Activated CD8-positive, alpha-beta memory T cell treated with anti-CD3 and anti-CD28 coated beads, Interleukin-2, amount 50 U/mL, for 4 hours (primary cell): ENCODE measurements at regions not wholly inside any gene's neighbourhood (a gene's known extent, or its start where the extent isn't known, plus 50 kb on each side); places are given as distances from the start of the nearest gene placed in this dataset.
"Not testable (repeated sequence)": the region's sequence is repeated elsewhere in the genome, so short reads cannot be mapped to it uniquely, and the experiment has no call there.

ENCODE experiments used
- DNase-seq: peaks from one replicate; pipeline ENCODE4 v3.0.0-alpha.2; 2020

DNA sequence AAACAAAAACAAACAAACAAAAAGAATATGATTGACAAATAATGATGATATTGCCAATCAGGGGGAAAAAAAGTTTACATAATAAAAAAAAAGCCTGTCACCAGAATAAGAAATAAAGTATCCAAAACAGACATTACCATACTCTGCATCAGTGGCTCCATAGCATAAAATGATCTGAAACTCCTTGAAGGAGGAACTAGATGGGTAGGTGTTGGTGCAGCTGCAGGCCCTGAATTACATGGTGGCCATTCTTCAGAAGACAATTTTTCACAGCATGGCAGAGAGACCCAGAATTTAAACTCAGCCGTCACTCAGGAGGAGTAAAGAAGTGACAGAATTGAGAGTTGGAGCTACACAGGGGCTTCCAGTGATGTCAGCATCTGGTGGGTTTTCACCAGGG is 60.2 kb downstream of the GLUL start:
- no peak for DNase-seq

DNA sequence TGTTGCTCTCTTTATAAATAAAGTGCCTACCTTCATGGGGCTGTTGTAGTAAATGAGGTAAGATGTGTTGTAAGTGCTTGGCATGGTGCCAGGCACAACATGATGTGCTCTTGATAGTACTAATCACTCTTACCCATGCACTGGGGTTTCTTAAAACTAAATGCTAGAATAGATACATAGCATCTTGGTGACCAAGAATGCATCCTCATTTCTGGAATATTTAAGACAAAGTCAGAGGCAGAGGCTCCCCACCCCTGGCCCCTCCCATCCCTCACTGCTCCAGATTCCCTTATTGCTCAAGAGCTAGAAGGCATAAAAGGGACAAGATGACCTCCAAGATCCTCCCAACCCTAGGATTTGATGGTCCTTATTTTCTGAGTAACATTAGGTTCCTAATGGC is 61.3 kb downstream of the GLUL start:
- no peak for DNase-seq

DNA sequence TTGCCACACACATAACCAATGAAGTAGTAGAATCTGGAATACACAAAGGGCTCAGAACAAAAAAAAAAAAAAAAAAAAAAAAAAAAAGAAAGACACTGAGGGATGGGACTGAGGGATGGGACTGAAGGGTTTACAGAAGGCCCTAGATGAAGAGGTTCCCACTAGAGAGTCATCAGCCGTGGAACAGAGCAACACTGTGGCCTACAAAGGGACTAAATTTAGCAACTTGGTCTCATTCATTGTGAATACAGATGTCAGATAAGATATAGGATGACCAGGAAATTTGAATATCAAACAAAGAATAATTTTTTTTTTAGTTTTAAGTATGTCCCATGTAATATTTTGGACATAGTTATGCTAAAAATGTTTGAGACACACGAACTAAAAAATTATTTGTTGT is 62.1 kb downstream of the GLUL start:
- no peak for DNase-seq

DNA sequence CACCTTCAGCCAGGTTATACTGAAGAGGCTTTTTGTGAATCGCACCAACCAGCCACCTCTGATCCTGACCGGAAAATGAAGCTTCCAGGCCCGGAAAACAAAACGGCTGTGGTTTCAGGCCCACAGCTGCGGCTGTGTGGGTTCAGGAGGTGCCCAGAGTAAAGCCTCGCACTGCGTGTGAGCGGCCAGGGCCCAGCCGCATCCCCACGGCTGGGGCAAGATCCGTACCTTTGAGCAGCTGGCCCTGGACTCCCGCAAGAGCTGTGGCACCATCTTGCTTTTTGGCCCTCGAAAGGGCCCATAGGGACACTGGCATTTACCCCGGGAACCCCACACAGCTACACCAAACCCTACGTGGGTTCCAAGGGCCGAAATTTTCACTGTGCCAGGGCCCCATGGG is 63.0 kb downstream of the GLUL start:
- no peak for DNase-seq

DNA sequence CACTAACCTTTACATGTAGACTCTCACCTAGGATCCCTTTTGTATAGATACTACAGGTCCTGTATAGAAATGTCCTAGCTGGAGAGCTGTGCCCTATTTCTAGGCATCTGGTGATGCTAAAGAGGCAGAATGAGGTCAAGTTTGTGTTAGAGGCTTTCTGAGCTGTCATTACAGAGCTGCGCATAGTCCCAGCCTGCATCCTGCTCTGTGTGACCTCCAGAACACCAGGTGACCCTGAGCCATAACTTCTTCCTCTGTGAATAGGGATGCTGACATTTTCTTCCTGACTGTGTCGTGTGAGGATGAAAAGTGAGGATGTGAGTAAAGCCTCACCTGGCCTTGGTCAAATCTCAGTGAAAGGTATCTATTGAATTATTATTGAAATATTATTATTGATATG is 66.3 kb downstream of the GLUL start:
- no peak for DNase-seq

DNA sequence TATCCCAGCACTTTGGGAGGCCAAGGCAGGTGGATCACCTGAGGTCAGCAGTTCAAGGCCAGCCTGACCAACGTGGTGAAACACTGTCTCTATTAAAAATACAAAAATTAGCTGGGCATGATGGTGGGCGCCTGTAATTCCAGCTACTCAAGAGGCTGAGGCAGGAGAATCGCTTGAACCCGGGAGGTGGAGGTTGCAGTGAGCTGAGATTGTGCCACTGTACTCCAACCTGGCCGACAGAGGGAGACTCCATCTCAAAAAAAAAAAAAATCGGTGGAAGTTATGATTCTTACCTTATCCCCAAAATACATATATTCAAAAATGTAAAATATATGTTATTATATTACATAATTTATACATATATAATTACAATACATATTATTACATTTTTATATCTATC is 70.1 kb downstream of the GLUL start:
- DNase-seq = not testable (repeated sequence)

DNA sequence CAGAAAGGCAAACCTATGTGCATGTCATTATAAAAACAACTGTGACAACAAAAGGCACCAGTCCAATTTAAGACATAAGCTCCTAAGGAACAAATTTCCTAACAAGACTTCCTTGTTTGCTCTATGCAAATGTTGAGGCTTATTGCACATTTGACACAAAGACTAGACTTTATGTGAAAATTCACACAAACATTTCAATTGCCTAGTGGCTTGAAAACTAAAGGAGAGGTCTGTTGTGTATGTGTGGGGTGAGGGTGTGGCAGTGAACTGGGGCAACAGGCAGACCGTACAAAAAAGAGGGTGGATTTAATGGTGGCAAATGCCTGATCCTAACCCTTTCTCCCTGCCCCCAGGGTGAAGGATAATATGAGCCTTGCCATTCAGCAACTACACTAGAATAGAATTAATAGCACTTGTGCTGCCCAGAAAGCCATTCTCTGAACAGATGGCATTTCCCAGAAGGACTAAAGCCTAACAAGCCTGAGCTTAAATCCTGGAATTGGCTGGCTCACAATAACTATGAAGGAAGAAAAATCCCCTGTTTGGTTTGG is 73.9 kb downstream of the GLUL start:
- no peak for DNase-seq

DNA sequence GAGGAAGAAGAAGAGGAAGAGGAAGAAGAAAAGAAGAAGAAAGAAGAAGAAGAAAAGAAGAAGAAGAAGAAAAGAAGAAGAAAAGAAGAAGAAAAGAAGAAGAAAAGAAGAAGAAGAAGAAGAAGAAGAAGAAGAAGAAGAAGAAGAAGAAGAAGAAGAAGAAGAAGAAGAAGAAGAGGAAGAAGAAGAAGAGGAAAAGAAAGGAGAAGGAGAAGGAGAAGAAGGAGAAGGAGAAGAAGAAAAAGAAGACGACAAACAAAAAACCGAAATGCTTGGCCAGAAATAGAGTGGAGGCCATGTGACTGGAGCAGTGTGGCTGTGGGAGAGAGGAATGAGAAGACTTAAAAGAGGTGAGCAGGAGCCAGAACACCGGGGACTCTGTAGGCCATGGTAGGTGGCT is 75.1 kb downstream of the GLUL start:
- DNase-seq = not testable (repeated sequence)

DNA sequence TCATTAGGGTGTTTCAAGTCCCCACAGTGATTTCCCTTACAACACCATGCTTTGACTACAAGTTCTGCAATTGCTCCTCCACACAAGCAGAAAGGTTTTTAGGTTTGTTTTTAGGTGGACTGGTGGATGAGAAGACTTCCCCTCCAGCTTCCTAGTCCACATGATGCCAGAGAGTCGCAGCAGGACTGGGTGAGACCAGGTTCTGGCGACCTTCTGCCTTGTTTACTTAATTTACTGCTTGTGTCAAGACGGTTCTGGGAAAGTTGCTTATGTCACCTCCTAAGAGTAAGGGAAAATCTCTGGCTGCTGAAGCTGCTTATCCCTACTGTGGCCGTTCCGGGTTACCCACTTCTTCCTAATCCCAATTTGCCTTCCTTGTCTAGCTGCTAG is 76.4 kb downstream of the GLUL start:
- DNase-seq = no peak

DNA sequence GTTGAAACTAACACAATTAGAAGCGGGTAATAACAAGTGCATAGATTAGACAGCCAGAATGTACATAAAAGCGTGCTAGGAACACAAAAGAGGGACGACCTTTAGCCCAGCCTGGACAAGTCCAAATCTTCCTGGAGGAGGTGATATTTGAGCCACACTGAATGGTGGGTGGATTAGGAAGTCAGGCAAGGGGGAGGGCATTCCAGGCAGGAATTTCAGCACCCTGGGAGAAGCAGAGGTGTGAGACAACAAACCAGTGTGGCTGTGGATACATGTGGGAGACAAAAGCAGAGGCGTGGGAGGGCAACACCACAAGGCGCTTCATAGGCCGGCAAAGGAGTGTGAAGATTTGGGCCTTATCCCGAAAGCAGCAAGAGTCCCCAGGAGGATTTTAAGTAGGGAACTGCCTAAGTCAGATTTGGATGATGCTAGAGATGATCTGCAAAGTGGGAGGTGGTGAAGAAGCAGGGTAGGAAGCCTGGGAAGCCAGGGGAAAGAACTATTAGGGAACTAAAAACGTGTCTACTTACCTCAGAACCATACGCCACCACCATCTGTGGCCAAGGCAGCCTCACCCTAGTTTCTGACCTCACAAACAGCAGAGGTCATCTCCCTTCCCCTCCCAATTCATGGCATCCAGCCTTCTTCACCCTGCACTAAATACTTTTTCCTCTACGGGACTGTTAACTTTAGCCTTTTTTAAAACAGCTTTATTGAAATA is 81.8 kb downstream of the GLUL start:
- DNase-seq = no peak

DNA sequence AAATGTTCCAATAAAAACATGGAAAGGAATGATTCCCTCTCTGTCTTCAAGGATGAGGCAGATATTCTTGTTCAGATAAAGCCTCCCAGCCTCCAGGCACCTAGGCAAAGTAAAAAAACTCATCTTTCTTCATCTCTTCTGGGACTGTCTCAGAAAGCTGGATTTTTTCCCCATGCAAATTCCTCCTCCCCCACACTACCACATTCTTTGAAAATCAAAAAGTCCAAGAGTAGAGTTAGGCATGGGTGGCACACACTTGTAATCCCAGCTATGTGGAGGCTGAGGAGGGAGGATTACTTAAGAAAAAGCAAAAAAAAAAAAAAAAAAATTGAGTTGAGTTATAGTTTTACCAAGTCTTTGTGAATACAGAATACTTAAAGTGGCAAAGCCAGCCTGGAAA is 82.8 kb downstream of the GLUL start:
- no peak for DNase-seq

DNA sequence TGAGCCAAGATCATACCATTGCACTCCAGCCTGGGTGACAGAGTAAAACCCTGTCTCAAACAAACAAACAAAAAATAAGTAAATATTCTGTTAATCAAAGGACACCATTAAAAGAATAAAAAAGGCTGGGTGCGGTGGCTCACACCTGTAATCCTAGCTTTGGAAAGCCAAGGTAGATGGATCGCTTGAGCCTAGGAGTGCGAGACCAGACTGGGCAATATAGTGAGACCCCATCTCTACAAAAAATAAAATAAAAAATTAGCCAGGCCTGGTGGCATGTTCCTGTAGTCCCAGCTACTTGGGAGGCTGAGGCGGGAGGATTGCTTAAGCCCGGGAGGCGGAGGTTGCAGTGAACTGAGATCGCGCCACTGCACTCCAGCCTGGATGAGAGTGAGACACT is 84.1 kb downstream of the GLUL start:
- DNase-seq = not testable (repeated sequence)

DNA sequence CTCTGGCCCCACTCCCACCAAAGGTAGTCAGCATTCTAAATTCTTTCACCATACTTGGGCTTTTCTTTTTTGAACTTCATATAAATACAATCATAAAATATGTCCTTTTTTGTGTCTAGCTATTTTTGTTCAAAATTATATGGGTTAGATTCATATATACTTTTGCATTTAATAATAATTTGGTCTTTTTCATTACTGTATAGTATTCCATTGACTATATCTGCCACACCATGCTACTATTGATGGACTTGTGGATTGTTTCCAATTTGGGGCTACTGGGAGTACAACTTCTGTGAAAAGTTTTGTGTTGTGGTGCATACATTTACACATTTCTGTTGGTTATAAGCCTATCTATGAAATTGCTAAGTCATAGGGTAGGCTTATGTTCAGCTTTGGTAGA is 85.7 kb downstream of the GLUL start:
- no peak for DNase-seq

DNA sequence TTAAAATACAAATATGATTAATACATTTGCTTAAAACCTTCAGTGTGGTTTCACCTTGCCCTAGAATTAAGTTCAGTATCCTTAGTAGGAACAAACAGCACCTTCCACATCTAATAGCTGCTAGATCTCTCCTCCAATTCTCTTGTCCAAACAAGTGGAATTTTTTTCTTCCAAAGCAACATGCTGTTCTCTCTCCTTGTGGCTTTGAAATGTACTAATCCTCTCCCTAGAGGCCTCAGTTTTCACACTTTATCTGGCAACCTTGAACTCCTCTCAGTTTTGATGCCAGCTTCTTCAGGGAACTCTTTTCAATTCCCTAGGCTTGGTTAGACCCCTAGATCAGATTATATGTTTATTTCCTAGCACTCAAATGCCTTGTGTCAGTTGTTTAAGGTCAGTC is 87.0 kb downstream of the GLUL start:
- DNase-seq = no peak

DNA sequence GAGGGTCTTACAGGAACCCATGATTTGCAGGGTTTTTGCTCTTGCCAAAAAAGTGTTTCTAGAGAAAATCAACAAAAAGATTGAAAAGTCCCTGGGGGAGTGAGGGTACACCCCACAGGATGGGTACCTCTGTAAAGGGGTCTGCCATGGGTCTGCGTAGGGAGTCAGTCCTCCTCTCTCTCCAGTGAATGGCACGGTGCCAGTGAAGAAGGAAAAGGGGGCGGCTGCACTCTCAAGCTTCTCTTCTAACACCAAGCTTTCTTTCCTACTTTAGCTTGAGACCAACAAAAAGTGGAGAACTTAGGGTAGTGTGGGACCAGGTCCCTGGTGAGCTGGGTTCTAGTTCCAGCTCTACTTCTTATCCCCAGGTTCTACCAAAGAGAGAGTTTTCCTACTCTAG is 87.4 kb downstream of the GLUL start:
- no peak for DNase-seq

DNA sequence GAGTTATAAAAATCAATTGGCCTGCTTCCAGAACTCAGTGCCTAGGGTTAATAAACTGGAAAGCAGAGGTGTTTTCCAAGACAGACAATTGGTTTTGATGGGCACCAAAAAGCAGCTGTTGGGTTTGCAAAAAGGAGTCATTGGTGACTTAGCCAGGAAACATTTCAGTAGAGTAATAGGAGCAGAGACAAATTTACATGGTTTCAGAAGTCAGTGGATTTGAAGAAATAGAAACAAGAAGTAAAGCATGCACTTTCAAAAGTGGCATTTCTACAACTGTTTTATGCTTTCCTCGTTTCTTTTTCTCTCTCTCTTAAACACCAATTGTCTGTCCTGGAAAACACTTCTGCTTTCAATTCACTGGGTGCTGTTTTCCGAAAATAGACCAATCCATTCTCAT is 87.8 kb downstream of the GLUL start:
- DNase-seq = no peak

DNA sequence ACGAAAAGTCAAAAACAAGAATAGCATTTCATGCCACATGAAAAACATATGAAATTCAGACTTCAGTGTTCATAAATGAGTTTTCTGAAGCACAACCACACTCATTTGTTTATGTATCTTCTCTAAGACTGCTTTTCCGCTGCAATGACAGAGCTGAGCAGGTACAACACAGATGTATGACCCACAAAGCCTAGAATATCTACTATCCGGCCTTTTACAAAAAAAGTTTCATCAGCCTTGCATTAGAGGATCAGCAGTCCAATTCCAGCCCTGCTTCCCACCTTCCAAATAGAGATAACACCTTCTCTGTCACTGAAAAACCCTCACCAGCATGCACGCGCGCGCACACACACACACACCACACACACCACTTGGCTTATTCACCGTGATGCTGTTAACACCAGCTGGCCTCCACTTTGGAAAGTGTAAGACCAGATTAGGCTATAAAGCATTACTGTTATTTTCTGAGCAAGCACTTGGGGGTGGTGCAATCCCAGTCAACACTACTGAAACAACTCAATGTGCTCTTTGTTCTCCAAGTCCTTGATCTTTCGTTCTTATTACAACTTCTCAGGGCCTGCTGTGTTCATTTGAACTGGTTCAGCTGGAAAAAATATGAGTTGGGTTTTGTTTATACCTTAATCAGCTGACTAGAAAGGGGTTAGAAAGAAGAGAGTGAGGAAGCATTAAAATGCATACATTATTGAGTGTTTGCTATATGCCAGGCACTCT is 90.0 kb downstream of the GLUL start:
- no peak for DNase-seq

DNA sequence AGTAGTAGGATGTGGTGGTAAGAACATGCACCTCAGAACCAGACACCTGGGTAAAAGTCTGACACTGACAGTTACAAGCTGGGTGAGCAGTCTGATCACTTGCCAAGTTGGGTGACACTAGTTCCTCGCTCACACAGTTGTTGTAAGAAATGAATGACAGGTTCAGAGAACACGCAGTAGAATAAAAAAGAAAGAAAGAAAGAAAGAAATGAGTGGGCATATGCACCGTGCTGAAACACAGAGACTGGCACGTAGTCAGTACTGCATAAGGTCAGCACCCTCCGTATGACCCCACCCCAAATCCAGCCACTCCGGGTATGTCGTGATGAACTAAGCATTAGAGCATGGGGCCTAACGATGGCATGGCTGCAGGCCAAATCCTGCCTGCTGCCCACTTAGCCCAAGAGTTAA is 90.6 kb downstream of the GLUL start:
- no peak for DNase-seq

DNA sequence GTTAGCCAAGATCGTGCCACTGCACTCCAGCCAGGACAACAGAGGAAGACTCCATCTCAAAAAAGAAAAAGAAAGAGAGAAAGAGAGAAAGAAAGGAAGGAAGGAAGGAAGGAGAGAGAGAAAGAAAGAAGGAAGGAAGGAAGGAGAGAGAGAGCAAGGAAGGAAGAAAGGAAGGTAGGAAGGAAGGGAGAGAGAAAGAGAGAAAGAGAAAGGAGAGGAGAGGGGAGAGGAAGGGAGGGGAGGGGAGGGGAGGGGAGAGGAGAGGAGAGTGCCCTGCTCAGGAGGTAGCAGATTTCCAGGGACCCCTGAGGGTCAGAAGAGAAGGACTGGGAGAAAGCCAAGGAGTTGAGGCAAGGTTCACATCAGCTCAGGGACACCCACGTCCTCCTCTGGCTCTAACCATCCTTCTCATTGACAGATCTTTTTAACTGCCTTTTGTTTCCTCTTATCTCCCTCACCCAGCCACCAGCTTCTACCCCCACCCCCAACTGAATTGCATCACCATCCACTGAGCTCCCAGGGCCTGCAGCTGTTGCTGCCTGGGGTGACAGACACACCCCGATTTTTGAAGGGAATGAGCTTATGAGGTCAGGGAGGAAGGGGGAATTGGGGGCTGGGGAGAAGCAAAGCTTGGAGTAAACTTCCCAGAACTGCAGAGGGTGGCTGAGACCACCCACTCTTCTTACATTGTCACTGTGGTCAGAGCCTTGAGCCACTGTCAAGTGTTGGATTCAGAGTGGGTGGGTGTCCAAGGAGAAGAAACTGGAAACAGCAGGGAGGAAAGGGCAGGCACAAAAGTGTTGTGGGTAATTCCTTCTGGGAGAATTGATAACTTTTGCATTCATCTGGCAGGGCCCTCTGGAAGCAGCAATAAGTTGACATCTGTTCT is 91.6 kb downstream of the GLUL start:
- no peak for DNase-seq

DNA sequence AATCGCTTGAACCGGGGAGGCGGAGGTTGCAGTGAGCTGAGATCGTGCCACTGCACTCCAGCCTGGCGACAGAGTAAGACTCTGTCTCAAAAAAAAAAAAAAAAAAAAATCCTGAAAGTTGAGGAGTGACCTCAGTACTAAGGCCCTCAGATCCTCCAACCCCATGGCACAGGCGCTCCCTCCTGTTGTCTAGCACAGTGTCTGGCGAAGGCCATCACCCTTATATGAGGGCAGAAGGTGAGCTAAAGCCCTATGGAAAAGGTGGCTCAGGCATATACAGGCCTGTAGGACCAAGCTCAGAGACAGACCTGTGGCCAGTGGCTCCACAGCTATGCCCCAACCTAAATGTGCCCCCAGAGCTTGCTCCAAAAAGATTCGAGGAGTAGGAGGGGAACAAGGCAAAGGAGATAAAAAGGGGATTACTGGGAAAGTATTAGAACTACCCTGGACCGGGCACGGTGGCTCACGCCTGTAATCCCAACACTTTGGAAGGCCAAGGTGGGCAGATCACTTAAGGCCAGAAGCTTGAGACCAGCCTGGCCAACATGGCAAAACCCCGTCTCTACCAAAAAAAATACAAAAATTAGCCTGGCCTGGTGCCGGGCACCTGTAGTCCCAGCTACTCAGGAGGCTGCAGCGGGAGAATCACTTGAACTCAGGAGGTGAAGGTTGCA is 92.4 kb downstream of the GLUL start:
- DNase-seq = not testable (repeated sequence)

DNA sequence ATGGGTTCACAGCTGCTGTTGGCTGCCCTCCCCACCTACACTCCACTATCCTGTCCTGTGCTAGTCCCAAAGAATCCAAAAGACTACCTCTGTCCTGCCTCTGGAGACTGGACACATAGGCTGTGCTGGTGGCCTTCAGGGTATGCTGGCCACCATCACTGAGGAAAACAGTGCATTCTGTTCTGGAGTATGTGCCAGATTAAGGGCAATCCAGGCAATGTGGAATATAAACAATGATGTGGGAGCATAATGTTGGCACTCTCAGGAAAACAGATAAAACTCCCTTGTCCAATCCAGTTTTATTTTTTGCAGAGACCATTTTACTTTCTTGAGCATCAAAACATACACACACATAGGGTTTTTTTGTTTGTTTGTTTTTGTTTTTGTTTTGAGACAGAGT is 94.3 kb downstream of the GLUL start:
- DNase-seq = no peak

DNA sequence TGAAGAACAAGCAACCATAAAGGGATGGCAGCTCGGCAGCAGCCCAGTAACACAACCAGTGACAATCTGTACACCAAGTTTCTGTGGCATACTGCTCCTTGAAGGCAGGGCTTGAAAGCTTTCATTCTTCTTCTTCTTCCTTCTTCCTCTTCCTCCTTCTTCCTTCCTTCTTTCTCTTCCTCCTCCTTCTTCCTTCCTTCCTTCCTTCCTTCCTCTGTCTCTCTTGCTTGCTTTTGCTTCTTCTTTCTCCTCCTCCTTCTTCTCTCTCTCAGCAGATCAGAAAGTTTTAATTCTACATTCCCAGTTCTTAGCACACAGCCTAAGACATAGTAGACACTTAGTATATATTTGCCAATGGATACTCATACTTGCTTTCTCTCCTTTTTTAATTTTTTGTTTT is 95.9 kb downstream of the GLUL start:
- DNase-seq = no peak

DNA sequence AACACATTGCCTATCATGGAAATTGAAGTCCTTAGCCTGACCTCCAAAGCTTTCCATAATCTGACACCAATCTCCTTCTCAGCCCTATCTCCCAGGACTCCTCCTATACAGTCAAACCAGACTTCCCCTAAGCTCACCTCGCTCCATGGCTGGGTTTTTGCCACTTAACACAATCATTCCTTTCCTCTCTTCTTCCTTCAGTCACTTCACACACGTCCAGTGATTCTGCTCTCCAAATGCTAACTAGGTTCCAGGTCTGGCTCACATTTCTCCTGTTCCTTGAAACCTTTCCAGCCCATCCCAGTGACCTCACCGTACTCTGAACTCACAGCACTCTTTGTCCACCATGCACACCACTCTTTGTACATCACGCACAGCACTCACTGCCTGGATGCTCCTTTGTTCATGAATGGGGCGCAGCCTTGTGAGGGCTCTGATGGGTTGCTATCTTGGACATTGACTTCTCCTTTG is 98.4 kb downstream of the GLUL start:
- no peak for DNase-seq
